ENCODE measurements at regions not wholly inside any gene's neighbourhood (a gene's known extent, or its start where the extent isn't known, plus 50 kb on each side); places are given as distances from the start of the nearest gene placed in this dataset.
A peak's percentile ranks its signal among the peaks of the same experiment; 100 is the strongest.
"Not testable (repeated sequence)": the region's sequence is repeated elsewhere in the genome, so short reads cannot be mapped to it uniquely, and the experiment has no call there.

DNA sequence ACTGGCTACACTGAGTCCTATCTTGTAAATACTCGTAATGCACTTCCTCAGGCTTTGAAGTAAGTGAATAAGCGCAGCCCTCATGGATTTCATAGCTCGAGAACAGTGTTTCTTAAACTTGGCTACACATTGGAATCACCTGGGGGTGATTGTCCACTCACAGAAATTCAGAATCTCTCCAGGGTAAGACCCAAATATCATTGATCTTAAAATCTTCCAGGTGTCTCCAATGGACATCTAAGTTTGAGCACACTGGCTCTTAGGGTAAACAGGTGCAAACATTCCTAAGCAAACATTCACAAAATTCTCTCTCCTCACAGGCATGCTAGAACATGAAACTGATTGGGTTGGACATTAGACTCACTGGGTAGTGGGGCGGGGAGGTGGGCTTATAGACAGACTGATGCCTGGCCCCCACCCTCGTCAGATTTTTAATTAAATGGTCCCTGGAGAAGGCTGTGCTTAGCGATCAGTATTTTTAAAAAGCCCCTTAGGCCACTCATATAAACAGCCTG lies 279.7 kb upstream of the TBL1XR1 start:
- no peak for DNase-seq

DNA sequence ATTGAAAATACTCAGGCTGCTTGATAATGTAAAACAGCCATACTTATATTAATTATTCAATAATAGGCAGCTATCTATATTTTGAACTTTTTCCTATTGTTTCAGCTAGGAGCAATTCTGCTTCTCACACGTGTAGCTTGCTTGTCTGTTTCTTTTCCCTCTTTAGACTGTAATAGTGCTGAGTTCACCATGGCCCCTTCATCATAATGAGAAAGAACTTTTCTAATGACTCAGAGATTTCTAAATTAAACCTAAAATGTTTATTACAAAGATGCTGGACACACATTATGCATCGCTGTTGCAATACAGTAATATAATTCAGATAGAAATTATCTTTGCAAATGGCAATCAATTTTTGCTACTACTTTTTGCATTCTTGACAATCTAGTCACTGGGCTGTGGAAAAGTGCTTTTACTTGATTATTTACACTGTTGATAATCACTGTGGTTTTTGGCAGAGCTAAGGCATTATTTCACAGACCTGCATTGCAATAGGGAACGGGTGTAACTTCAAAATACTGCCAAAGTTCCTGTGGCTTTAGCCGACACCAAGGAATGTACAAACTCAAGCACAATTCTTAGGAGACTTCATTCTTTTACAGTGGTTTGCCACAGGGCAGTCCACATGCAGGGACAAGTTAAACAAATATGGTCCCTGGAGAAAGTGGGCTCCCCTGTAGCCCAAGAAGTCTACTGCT lies 281.0 kb upstream of the TBL1XR1 start:
- DNase-seq: peak; percentile 74

DNA sequence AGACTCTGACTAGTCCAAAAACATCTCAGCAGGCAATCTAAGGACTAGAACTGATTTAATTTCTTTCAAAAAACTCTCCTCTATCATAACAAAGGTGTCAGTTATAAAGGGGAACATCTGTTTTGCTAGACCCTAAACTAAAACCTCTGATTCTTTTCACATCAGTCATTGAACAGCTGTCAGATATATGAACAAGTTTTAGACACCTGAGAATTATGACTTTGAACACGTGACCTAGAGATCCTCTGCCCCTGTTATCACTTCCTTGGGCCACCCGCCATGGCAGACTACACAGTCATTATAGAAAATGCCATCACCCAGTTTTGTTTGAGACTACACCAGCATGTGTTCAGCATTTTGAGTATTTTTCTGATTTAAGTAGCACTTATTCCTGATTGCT lies 282.3 kb upstream of the TBL1XR1 start:
- DNase-seq: no peak

DNA sequence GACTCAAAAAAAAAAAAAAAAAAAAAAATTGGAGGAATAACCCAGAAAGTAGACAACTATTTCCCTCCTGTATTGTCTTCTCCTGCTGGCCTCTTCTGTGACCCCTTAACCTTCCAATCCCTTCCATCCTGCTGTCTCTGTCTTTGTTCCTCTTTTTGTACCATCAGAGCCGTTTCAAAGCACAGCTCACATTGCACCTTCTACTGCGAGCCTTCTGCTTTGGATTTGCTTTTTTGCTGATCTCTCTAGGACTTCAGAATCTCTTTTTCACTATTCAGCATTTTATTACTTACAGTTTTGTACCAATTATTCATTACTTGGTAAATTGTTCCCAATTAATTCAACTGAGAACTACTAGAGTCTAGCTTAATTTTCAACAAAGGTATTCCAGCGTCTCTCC lies 284.0 kb upstream of the TBL1XR1 start:
- no peak for DNase-seq

DNA sequence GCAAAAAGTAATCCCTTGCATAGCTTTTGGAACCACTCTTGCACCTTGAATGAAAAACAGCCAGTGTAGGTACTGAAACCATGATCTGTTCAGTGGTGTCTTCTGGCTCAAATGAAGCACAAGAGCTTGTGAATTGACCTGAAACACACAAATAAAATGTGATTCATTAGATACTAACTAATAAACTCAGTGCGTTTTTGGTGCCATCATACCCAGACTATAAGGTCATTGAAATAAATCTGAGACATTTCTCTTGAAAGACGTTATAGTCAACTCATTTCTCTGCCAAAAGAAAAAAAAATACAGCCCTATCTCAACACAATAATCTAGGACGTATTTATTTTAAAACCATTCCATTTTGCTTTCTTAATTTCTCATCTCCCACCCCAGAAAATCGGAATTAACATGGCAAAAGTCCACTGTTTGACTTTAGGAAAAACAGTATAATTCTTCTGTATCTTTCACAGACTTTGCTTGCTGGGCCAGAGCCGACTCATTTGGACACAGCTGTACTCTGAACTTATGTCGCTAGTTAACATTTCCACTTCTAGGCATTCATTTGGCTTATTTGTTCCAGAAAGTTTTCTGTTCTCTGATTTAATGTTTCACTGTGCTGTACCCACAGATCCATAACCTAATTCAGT lies 284.9 kb upstream of the TBL1XR1 start:
- peak; percentile 20 for DNase-seq

DNA sequence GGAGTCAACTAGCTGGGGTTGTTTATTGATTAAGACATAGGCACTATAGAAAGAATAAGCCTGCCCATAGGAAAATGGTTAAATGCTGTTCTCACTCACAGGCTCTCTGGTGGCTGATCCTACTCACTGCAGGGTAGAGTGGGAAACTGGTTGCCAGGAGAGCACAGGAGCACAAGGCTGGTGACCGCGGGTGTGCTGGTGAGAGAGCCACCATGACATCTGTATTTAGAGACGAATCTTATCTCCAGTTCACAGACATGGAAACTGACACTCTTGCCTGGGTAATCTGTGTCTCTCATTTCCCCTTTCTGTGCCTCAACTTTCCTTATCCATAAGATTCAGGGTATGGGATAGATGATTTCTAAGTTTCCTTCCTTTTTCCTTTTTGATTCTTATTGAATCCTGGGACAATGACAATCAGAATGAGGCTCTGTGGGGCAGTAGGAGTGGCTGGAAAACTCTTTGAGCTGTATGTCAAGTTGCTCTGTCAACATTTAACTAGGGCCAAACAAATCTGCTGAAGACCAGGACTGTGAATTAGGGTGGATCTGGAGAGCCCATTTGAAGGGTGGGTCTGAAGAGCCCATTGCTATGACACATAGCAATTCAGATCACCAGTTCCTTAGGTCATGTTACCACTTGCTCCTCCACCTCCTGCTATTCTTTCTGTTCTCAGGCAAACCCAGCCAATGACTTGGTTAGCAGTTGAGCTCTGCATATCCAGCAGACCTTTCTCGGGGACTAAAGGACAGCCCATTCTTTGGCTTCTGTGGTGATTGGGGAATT lies 286.1 kb upstream of the TBL1XR1 start:
- DNase-seq: no peak

DNA sequence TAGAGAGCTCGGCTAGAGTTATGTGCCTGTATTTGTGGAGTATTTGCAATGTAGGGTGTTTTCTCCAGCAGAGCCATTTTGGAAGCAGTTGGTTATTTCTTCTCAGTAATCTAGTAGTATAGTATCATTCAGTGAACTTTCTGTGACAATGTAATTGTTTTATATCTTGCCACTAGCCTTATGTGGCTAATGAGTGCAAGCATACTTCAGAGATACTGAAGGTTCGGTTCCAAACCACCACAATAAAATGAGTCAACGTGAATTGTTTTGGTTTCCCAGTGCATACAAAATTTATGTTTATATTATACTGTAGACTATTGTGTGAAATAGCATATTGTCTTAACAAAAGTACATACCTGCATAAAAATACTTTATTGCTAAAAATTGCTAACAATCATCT lies 286.9 kb upstream of the TBL1XR1 start:
- no peak for DNase-seq

DNA sequence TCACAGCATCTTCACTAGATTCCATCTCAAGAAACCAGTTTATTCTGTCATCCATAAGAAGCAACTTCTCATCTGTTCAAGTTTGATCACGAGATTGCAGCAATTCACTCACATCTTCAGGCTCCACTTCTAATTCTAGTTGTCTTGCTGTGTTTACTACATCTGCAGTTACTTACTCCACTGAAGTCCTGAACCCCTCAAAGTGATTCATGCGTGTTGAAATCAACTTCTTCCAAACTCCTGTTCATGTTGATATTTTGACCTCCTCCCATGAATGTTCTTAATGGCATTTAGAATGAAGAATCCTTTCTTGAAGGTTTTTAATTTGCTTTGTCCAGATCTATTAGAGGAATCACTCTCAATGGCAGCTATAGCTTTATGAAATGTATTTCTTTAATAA lies 287.6 kb upstream of the TBL1XR1 start:
- DNase-seq: no peak

DNA sequence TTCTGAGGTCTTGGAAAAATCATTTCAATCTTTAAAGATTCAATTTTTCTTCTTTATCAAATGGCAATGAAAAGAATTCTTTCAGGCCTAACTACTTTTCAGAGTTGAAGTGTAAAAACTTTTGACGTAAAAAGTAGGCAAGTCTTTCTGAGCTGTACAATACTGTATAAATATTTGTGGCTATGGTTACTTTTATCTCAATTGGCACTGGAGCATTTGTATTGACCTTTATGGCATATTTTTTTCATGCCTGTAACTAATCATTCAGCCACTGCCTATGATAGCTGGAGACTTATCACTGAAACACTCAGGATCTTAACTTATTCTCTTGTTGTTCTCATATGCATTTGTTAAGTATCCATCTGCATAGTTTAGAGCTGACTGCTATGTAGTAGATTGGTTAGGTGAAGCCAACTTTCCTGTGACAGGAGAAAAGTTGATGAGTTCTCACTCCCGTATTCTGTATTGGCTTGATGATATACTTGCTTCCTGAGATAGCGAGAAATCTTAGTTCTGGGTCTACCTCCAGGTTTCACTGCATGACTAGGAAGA lies 290.4 kb upstream of the TBL1XR1 start:
- no peak for DNase-seq

DNA sequence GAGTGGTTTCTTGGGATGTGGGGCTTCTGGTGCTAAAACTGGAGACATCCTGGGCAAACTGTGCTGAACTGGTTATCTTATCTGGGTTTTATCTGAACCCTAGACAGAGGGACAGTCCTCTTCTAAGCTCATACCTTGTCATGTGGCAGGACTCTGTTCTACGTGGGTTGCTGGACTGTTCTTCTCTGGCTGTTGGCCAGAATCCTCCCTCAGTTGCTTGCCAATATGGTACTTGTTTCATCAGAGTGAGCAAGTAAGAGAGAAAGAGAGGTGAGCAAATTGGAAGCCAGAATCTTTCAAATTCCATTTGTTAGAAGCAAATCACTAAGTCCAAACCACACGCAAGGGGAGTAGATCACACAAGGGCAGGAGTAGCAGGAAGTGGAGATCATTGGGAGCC lies 291.5 kb upstream of the TBL1XR1 start:
- DNase-seq: no peak

DNA sequence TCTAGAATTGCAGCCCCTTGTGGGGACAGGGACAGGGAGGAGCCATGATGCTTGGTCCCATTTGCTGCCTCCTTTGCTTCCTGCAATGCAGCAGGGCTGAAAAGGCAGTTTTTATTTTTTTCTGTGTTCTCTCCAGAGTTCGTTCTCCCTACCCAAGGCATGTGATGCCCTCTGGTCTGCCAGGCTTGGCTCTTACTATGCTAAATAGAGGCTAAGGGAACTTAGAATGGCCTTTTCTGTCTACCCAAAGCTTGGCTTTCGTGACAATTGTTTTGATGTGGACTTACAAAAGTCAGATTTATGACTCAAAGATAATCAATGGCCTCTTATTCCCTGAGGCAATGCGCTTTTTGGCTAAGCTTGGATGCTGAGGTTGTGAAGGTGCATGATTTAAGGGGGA lies 293.3 kb upstream of the TBL1XR1 start:
- DNase-seq: no peak

DNA sequence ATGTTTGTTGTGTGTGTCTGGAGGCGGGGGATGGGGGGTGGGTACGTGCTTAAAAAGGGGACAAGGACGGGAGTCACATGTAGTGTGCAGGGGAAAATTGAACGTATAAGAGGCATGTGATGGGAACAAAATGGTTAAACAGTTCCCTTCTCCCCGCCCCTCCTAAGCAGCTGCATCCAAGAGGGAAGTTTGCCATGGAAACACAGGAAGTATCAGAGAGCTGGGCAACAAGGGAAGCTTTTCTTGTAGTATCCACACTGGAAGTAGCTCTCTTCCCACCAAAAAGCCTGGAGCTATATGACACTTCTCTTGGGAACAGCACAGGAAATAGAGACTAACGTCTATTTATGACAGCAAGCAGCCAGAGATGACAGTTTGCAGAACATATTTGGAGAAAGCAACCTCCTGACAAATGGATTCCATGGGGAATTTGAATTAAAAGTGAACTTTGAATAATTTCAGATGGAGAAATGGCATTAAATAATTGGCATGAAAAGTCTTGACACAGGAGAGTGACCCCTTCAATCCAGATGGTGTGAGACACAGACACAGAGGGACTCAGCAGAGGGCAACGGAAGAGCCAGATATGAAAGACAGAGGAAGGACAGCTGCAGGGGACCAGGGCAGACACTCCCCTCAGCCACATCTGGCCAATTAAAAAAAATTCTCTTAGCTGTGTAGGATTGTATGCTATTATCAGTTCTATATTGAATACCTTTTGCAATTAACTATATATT lies 294.2 kb upstream of the TBL1XR1 start:
- peak; percentile 95 for DNase-seq

DNA sequence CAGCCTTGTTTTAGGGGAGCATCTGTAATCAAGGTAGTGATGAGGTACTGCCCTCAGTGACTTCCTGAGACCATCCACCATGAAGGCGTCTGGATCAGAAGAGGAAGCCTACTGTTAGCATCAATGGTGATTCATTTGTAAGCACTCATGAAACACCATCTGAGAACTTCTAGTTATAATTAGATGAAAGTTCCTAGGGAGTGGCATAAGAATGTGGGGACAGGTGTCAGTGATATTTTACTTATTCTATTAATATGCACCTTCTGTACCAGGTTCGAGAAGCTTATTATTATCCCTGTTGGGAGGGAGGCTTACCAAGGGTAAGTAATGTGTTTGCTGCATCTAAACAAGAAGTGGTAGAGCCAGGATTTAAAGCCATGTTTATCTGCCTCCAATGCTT lies 295.8 kb upstream of the TBL1XR1 start:
- no peak for DNase-seq

DNA sequence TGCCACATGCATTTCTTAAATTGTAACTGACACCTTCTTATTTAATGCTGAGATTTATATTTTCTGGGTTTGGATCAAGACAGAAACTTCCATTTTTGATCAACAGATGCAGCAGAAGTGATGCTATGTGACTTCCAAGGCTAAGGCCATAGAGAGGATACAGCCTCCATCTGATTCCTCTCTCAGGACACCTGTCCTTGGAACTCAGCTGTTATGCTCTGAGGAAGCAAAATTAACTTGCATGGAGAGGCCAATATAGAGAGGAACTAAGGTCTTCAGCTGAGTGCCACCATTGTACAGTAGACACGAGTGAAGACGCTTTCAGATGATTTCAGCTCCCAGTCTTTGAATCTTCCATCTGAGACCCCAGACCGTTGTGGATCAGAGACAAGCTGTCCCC lies 296.9 kb upstream of the TBL1XR1 start:
- no peak for DNase-seq

DNA sequence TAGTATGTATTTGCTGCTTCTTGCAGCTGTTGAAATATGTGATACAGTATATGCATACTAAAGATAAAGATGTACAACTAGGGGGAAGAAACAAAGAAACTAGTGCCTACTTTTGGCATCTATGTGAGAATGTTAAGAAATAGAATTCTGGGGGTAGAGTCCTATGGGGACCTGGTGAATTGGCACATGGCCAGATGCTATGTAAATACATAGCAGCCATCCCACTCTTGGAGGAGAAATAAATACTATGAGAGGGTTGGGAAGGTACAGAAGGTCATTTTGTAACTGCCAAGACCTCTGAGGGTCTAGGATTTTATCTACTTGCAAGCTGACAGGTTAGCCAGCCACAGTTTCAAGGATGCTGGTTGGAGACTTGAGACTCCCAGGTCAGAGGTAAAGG lies 298.3 kb upstream of the TBL1XR1 start:
- DNase-seq: no peak

DNA sequence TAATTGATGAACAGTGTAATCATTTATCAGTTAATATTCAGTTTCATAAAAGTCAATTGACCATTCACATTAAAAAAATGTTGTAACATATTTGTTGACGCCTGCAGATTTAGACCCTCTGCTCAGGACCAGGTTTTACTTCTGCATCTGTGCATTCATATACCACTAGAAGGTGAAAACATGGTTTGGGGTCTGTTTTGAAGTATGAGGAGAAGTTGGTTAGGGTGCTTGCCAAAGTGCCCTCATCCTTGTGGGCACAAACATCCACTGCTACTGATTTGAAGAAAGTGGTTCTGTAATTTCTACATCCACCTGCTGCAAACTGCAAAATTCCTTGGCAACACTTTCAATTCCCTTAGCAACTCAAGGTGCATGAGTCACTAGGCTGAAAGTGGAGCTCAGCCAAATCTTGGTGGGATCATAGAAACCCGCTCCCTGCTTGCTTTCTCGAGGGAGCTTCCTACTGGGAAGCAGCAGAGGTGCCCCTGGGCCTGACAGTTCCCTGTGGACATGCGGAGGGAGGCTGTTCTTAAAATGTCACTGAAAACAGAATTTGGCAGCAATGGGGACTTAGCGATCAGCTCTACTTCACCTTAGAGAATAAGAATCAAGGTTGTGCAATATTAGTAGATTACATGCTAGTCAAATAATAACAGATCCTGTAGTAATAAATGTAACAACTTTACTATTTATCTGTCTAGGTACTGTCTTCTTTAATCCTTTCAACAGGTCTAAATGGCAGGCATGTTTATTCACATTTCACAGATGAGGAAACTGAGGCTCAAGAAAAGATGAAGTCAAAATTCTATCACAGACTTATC lies 301.0 kb upstream of the TBL1XR1 start:
- no peak for DNase-seq

DNA sequence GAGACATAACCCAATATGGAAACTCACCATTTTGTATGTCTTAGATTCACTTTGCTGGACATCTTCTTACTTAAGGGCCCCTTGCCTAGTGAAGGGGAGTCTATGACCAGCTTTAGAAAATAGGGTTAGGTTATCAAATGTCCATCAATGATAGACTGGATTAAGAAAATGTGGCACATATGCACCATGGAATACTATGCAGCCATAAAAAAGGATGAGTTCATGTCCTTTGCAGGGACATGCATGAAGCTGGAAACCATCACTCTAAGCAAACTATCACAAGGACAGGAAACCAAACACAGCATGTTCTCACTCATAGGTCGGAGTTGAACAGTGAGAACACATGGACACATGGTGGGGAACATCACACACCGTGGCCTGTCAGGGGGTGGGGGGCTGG lies 301.8 kb upstream of the TBL1XR1 start:
- DNase-seq: not testable (repeated sequence)

DNA sequence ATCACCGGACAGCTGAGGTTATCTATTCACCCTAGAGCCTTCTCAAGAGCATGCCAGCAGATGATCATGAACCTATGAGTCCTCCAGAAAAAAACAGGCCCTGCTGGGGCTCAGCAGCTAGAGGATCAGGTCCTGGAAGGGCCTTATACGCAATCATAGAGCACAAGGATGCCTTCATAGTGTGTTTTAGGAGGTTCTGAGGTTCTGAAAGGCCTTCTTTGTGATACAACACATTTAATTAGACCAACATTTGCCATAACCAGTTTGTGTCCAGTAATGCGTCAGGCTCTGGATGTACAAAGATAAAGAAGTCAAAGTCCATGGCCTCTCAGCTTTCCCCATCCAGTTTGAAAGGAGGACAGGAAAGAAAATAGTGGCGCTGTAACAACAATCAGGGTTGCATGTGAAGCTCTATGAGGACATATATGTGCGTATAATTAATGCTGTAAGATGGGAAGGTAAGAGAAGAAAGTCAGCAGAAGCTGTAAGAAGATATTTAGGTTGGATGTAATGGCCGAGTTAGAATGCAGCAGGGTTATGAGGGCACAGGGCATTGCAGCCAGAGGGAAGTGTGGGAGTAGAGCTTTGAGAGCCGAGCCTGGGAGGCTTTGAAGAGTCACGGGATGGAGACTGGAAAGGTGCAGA lies 302.6 kb upstream of the TBL1XR1 start:
- DNase-seq: no peak

DNA sequence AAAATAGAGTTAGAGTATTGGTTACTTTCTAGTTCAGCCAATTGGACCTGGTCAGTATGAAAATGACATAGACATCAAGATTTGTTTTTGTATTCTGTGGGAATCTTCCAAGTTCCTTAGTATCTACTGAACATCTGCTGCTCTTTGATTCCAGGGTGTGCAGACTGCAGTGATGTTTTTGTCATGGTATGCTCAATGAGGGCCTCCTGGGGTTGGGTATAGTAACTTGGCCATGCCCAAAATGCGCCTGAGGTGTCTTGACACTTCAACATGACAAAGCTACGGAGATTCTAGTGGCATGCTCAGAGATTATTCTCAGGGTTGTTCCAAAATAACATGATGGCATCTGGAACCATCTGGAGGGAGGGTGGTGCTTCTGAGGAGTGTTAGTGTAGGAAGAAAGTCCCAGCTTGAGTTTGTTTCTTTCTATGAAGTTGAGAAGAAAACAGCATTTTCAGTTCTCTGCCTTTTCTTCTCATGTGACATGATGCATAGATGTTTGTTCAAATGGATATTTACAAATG lies 313.5 kb upstream of the TBL1XR1 start:
- no peak for DNase-seq

DNA sequence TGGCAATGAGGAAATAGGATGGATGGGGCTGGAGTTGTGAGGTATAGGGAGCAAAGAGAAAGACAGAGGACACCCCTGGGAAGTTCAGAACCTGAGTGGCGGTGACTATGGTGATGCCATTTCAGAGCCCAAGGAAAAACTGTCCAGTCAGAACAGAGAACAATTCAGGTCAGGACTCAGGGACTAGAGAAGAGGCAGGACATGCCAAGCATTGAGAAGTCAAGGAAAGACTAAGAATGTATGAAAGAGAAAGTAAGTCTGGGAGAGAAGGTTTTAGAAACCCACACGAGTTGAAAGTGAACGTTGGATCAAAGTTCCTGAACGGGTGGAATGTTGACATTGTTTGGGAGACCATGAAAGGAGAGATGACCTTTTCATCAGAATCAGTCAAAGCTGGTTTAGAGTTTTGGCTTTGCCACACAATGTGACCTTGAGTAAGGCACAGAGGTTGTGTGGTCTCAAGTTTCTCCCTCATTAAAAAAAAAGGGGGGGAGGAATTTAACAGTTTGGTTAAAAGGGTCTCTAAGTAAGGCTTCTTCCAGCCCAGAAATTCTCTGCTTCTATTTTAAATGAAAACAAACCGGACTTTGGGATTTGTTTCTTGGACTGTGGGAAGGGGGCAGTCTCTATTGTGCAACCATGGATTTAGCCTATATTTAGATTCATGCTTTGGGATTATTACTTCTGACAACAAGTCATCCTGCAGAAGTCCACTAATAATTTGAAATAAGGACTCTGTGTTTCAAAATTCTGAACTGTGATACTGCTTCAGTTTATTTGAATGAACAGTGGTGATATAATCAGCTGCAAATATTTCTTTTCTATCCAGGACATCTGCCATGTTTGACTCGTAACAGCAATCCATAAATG lies 315.9 kb upstream of the TBL1XR1 start:
- DNase-seq: peak; percentile 37
